HL-60 (cell line): ENCODE measurements at regions not wholly inside any gene's neighbourhood (a gene's known extent, or its start where the extent isn't known, plus 50 kb on each side); places are given as distances from the start of the nearest gene placed in this dataset.

Experiments used
- DNase-seq, 2 experiments: peaks; one replicate each; pipeline ENCODE4 v3.0.0-alpha.2; 2010 to 2020; ENCODE audit warnings: low read depth in 1 of 2, low spot score in 1 of 2
- H3K27ac ChIP-seq: fragments of 250-450 bp; sonication (Bioruptor Pico); replicated peaks from 2 replicates; pipeline ENCODE4 v1.5.1; 2020; ENCODE audit warnings: mild to moderate bottlenecking, moderate library complexity
- H3K27me3 ChIP-seq: fragments of 250-450 bp; sonication (Bioruptor Pico); 2 replicates; pipeline ENCODE4 v1.5.1; 2021; ENCODE audit warnings: mild to moderate bottlenecking, moderate library complexity; ENCODE audit not compliant: insufficient read depth, poor library complexity, severe bottlenecking
- H3K4me3 ChIP-seq: replicated peaks from 2 replicates; pipeline ENCODE4 v1.5.1; 2011; ENCODE audit warnings: mild to moderate bottlenecking, control low read depth, low read length; ENCODE audit not compliant: insufficient read depth
- GABPA ChIP-seq: IDR thresholded peaks from 2 replicates; pipeline ENCODE4 v1.6.1; 2012; ENCODE audit warnings: low read depth
- POLR2AphosphoS5 ChIP-seq: IDR thresholded peaks from 2 replicates; pipeline ENCODE4 v1.6.1; 2012; ENCODE audit warnings: low read depth
- SPI1 ChIP-seq: IDR thresholded peaks from 2 replicates; pipeline ENCODE4 v1.6.1; 2012; ENCODE audit warnings: low read depth, mild to moderate bottlenecking, borderline replicate concordance
- TF ChIP-seq, protein P1 (sequence below): IDR thresholded peaks from 2 replicates; pipeline ENCODE4 v1.6.1; 2012; ENCODE audit warnings: low read depth; ENCODE audit not compliant: insufficient replicate concordance
- TF ChIP-seq, protein P2 (sequence below): IDR thresholded peaks from one replicate; pipeline ENCODE4 v1.5.1; 2011; ENCODE audit warnings: low read length, control low read depth, inconsistent platforms; ENCODE audit not compliant: insufficient read depth

DNA sequence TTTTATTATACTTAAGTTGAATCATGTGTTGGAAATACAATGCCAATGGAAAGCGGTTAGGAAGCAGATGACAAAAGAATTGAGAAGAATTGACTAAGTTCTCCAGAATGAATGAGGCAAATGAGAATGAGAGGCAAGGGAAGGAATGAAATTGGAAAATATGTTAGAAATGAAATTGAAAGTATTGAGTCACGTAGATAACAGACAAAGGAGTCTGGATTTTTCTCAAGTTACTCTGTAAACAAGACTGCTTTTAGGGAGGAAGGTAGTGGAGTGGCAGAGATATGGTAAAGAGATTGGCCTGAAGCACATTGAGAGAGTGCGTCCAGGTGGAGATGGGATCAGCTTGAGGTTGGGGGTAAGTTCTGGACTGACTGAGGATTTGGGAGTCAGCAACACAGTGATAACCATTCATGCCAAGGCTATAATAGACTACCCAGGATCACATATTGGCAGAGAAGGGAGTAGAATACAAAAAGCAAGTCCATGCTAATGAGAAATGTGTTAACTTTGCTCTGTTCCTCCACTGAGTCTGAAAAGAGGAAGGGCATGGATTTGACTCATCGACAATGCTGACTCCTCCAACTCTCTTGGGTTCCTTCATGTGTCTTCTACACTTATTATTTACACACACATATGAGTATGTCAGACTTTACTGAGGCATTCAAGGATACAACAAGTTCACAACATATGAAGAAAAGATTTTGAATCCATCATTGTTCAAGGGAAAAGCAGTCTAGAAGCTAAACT is 814.2 kb upstream of the ZNF608 start:
- no peak for DNase-seq

DNA sequence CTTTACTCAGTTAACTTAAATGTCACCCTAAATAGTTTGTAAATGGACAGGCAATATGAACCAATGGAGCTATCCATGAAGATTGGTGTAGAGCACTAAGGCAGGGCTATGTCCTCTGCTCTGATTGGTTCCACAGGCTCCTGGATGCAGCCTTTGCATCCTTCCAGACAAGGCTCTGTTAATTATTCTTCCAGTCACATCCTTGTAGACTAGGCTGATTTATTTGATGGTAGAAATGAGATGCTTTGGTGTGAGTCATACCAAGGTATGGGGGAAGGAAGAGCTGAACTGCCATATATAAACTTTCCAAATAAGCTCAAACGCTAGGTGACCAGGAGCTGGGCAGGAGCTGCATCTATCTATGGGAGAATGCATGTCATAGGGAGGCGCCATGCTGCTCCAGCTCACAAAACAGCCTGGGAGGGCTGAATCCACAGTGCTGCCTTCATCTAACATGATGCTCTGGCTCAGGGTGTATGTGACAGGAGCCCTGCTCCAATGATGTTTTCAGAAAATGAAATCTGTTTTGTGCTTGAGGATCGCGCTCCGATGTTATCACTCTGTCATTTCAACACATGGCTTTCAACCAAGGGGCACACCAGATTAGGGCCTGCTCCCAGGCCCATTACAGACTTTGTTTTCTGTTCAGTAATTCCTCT is 818.0 kb upstream of the ZNF608 start:
- DNase-seq = no peak
- H3K4me3 ChIP-seq = no peak overlapping the region
- TF ChIP-seq SPI1 (no peak), GABPA (no peak), POLR2AphosphoS5 (no peak)
- TF ChIP-seq, protein P1, sequence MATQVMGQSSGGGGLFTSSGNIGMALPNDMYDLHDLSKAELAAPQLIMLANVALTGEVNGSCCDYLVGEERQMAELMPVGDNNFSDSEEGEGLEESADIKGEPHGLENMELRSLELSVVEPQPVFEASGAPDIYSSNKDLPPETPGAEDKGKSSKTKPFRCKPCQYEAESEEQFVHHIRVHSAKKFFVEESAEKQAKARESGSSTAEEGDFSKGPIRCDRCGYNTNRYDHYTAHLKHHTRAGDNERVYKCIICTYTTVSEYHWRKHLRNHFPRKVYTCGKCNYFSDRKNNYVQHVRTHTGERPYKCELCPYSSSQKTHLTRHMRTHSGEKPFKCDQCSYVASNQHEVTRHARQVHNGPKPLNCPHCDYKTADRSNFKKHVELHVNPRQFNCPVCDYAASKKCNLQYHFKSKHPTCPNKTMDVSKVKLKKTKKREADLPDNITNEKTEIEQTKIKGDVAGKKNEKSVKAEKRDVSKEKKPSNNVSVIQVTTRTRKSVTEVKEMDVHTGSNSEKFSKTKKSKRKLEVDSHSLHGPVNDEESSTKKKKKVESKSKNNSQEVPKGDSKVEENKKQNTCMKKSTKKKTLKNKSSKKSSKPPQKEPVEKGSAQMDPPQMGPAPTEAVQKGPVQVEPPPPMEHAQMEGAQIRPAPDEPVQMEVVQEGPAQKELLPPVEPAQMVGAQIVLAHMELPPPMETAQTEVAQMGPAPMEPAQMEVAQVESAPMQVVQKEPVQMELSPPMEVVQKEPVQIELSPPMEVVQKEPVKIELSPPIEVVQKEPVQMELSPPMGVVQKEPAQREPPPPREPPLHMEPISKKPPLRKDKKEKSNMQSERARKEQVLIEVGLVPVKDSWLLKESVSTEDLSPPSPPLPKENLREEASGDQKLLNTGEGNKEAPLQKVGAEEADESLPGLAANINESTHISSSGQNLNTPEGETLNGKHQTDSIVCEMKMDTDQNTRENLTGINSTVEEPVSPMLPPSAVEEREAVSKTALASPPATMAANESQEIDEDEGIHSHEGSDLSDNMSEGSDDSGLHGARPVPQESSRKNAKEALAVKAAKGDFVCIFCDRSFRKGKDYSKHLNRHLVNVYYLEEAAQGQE = no peak
- TF ChIP-seq, protein P2, sequence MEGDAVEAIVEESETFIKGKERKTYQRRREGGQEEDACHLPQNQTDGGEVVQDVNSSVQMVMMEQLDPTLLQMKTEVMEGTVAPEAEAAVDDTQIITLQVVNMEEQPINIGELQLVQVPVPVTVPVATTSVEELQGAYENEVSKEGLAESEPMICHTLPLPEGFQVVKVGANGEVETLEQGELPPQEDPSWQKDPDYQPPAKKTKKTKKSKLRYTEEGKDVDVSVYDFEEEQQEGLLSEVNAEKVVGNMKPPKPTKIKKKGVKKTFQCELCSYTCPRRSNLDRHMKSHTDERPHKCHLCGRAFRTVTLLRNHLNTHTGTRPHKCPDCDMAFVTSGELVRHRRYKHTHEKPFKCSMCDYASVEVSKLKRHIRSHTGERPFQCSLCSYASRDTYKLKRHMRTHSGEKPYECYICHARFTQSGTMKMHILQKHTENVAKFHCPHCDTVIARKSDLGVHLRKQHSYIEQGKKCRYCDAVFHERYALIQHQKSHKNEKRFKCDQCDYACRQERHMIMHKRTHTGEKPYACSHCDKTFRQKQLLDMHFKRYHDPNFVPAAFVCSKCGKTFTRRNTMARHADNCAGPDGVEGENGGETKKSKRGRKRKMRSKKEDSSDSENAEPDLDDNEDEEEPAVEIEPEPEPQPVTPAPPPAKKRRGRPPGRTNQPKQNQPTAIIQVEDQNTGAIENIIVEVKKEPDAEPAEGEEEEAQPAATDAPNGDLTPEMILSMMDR = no peak

More for the DNA sequence above, 814.2 kb upstream of the ZNF608 start:
- H3K27me3 ChIP-seq = no peaks in the 10 kb centered on the region
- no peak overlapping the region for H3K27ac ChIP-seq
- TF ChIP-seq, protein P1 = no peak
- no peak for TF ChIP-seq SPI1
- no peak overlapping the region for H3K4me3 ChIP-seq

DNA sequence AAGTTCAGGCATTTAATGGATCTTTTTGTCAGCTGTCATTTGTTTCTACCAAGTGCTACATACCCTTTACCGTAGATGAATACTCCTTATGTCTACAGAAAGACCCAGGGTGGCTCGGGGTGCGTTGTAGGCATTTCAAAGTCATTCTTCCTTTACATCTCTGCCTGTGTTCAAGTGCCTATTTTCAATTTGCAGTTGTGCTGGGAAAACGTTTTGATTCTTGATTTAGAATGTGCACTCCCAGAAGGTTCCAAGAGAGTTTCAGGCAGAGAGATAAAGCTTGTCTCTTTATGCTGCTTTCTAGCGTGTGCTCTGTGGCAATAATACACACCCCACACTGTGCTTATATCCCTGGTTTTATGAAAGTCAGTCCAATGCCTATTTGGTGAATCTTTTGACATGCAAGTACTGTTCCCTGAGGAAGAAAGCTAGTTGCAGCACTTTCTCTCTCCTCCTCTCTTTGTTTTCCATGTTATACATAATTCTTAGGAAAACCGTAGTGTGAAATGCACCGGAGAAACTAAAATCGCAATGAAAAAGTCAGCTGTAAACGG is 828.1 kb upstream of the ZNF608 start:
- Histone ChIP-seq H3K27ac (no peak overlapping the region), H3K27me3 (no peaks in the 10 kb centered on the region), H3K4me3 (no peak overlapping the region)
- DNase-seq = no peak
- TF ChIP-seq, protein P2 = no peak
- TF ChIP-seq SPI1 = no peak
- TF ChIP-seq, protein P1 = no peak
- TF ChIP-seq GABPA = no peak
- TF ChIP-seq POLR2AphosphoS5 = no peak

More for the DNA sequence above, 818.0 kb upstream of the ZNF608 start:
- no peak overlapping the region for H3K27ac ChIP-seq
- no peaks in the 10 kb centered on the region for H3K27me3 ChIP-seq
